ENCODE measurements at regions not wholly inside any gene's neighbourhood (a gene's known extent, or its start where the extent isn't known, plus 50 kb on each side); places are given as distances from the start of the nearest gene placed in this dataset.

DNA sequence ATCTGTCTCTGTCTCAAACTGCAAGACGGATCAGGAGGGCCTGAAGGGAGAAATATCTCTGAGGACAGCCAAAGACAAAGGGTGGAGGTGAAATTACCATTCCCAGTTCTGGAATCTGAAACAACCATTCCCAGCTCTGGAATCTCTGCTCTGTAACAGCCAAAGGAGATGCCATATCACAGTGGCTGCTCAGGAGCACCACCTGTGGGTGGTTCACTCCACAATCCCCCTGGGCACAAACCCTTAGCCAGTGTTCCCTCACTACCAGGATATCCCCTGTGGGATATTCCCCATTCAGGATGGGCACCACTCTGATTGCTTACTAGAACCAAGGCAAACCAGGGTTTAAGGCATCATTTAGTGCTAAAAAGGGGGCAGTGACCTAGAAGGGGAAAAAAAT lies 199.0 kb downstream of the HTR7 start:
- TF ChIP-seq, protein P1, sequence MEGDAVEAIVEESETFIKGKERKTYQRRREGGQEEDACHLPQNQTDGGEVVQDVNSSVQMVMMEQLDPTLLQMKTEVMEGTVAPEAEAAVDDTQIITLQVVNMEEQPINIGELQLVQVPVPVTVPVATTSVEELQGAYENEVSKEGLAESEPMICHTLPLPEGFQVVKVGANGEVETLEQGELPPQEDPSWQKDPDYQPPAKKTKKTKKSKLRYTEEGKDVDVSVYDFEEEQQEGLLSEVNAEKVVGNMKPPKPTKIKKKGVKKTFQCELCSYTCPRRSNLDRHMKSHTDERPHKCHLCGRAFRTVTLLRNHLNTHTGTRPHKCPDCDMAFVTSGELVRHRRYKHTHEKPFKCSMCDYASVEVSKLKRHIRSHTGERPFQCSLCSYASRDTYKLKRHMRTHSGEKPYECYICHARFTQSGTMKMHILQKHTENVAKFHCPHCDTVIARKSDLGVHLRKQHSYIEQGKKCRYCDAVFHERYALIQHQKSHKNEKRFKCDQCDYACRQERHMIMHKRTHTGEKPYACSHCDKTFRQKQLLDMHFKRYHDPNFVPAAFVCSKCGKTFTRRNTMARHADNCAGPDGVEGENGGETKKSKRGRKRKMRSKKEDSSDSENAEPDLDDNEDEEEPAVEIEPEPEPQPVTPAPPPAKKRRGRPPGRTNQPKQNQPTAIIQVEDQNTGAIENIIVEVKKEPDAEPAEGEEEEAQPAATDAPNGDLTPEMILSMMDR (IDR thresholded peaks at IDR 0.05) = no peak
- no peak for TF ChIP-seq POLR2A (IDR thresholded peaks at IDR 0.05)
